Ovary (tissue), 3 donors: ENCODE measurements at regions not wholly inside any gene's neighbourhood (a gene's known extent, or its start where the extent isn't known, plus 50 kb on each side); places are given as distances from the start of the nearest gene placed in this dataset.

ENCODE experiments used
- CTCF ChIP-seq, 3 donors: fragments of 450-650 bp in 2 of 3; fragments of 200-600 bp in 1 of 3; IDR thresholded peaks; one replicate each; pipeline versions ENCODE4 v1.5.1 to v1.8.0; 2016 to 2022; ENCODE audit warnings: antibody characterized with exemption in 3 of 3, mild to moderate bottlenecking in 1 of 3
- EP300 ChIP-seq: sonication (generic); formaldehyde crosslinking; IDR thresholded peaks from one replicate; pipeline ENCODE4 v1.6.1; 2017; ENCODE audit warnings: antibody characterized with exemption
- POLR2A ChIP-seq: fragments of 450-650 bp; IDR thresholded peaks from one replicate; pipeline ENCODE4 v1.6.1; 2017; ENCODE audit warnings: antibody characterized with exemption, mild to moderate bottlenecking, moderate library complexity
- donor health status: DM: no; HTN: no; CAD: no.

- TF ChIP-seq CTCF (IDR thresholded peaks at IDR 0.05): no peak
- no peak for TF ChIP-seq EP300
- no peak for TF ChIP-seq POLR2A
These were observed 107.7 kb upstream of the GDF10 start for GRCh38 chr10:47192273-47192672.
